Stimulated activated CD4-positive, alpha-beta T cell treated with anti-CD3 and anti-CD28 coated beads, Interleukin-4, amount 100 ng/mL, for 1 hour (primary cell): ENCODE measurements at regions not wholly inside any gene's neighbourhood (a gene's known extent, or its start where the extent isn't known, plus 50 kb on each side); places are given as distances from the start of the nearest gene placed in this dataset.
A peak's percentile ranks its signal among the peaks of the same experiment; 100 is the strongest.
"Not testable (repeated sequence)": the region's sequence is repeated elsewhere in the genome, so short reads cannot be mapped to it uniquely, and the experiment has no call there.

Experiments used
- DNase-seq: peaks from one replicate; pipeline ENCODE4 v3.0.0-alpha.2; 2020

DNA sequence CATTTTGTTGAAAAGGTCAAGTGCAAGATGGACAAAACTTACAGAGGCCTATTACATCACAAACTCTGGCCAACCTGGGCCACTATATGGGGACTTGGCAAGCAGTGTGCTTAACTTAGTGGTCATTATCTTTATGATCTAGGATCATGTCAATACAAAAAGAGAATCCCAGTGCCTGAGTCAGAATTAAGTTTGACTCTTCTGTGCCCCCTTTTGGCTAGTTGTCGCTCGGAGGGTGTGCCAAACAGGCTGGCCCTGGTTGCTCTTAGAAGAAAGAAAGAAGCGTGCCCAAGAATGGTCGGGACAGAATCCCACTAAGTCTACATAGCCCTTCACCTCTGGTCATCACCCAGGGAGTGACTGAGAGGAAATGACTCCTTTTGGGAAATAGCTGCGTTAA, 100.1 kb downstream of the EIF4E start:
- DNase-seq: peak; percentile 30

- DNase-seq: no peak
These were observed 101.3 kb downstream of the EIF4E start for GRCh38 chr4:98827661-98828060.

DNA sequence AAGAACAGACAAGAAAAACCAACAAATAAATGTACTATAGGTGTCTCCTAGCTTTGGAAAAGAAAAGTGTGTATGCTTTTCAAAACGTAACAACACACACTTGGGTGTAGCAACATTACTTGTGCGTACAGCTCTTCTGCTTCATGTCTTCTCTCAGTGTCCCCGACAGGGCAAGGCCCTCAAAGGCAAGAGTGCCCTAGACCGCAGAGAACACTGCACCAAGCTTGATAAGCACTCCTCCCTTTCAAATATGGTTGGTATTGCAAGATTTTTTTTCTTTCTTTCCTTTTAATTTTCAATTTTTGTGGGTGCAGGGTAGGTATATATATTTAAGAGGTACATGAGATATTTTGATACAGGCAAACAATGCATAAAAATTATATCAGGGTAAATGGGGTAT, 106.8 kb downstream of the EIF4E start:
- DNase-seq: no peak

DNA sequence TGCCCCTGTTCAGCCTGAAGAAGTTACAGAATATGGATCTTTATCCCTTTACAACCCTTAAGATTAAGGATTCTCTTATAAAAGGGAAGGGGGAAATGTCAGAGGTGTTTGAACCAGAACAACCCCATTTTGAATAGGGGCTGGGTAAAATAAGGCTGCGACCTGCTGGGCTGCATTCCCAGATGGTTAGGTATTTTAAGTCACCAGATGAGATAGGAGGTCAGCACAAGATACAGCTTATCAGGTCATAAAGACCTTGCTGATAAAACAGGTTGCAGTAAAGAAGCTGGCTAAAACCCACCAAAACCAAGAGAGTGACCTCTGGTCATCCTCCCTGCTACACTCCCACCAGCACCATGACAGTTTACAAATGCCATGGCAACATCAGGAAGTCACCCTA, 110.8 kb downstream of the EIF4E start:
- DNase-seq: not testable (repeated sequence)

DNA sequence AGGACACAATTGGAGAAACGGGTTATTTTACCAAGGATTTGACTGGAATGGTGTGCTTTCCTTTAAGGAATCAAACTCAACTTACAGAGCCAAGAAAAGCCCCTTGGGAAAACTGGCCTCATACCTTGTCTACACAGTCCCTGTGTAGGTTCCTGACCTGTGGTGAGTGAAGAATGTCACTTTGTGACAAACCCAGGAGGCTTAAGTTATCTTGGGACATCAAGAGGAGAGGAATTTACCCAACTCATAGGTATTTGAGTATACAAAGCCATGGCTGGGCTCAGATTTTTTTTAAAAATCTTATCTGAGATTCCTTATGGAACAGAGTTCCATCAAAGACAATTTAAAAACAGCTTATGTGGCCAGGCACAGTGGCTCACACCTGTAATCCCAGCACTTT, 112.1 kb downstream of the EIF4E start:
- DNase-seq: no peak

- DNase-seq: no peak
These were observed 112.5 kb downstream of the EIF4E start for GRCh38 chr4:98816386-98816785.

- no peak for DNase-seq
These were observed 124.5 kb downstream of the EIF4E start for GRCh38 chr4:98804403-98804802.

DNA sequence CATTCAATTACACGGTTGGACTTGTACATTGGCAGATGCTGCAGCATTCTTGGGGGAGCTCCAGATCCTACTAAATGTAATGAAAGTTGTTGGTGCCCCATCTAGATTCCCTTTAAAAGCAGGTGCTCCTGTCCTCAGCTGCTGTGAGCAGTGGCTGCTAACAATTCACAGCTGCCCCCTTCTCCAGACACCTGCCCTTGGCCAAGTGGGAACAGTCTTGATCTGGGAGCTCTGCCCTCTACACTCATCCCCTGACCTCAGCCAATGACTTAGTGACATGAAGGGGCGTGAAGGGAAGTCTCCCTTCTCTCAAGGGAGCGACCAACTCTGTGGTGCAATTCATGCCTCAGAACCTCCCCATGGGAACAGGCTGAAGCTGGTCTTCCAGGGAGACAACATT, 125.7 kb downstream of the EIF4E start:
- no peak for DNase-seq

DNA sequence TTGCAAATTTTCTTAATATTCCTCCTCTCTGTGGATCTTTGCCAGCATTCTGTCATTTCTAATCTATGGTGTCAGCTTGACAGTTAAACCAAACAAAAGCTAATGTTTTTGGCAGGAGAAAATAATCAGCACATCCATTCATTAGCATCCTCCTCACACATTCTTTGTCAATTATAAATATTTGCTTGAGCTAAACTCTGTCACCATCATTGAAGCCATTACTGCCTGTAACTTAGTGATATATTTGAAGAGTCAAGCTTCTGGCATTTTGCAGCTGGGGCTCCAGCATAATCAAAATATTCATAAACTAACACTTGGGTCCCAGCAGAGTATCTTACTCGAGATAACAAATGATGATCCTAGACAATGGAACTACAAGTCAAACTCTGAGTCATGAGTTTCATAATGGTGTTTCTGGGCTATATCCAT, 126.1 kb downstream of the EIF4E start:
- no peak for DNase-seq

- DNase-seq: no peak
These were observed 127.6 kb downstream of the EIF4E start for GRCh38 chr4:98801259-98801725.

DNA sequence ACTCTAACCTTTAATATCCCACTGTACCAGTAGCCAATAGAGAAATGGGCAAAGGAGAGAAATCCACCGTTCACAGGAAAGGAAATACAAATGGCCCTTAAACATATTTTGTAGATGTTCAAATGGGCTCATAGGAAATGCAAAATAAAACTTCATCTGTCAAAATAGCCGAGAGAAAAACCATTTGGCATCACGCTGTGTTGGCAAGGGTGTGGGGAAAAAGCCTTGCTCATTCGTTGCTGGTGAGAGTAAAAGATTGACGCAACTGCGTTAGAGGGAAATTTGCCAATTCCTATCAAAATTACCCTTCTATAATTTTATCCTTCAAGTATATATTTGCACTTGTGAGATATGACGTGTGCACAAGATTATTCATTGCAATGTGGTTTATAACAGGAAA, 131.9 kb downstream of the EIF4E start:
- no peak for DNase-seq

GRCh38 chr4:98794565-98795205, 134.2 kb downstream of the EIF4E start:
- peak; percentile 53 for DNase-seq

GRCh38 chr4:98793658-98794057, 135.2 kb upstream of the TSPAN5 start:
- no peak for DNase-seq

DNA sequence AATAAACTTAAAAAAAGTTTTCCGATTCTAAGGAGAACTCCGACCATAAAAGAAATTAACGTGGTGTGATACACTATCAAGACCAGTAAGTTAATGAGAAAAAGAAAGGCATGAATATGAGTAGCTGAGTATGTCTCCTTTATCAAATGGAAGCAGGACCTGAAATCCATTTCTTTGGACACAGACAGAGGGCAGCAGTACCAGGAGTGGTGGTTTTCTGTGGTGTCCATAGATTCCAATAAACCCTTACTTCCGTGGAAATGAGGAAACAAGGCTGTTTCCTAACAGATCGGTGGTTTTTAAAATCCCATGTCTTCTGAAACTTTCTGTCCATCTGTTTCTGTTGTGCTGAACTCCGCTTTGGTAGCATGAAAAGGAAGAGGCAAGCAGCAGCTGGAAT, 128.5 kb upstream of the TSPAN5 start:
- DNase-seq: no peak

- DNase-seq: no peak
These were observed 126.7 kb upstream of the TSPAN5 start for GRCh38 chr4:98784947-98785706.

DNA sequence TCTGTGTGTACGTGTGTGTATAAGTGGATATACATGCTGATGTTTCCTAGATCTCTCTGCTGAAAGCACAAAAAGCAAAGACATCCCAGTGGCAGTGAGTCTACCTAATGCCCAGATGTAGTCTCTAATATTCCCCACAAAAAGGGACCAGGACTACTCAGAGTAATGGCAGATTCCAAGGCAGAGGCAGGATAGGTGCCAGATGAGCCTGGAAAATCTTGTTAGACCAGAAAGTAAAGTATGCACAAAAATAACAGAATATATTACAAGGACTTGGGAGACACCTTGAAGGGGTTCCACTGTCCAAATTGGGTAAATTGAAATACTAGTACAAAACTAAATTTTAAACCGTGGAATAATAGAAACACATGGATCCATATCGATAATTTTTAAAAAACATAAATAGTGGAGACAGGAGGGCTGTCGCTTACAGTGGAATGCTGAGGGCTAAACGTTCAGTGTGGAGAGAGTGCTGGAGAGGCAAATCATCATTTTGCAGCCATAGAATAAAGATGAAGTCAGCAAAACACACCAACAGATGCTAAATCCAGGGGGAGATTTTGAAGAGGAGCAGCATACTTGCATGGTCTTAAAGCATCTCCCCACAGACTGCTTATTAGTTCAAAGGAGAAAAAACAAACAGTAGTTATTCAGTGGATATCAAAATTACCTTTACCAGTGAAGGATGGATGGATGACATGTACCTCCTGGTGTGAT, 123.4 kb upstream of the TSPAN5 start:
- no peak for DNase-seq

- DNase-seq: no peak
These were observed 122.5 kb upstream of the TSPAN5 start for GRCh38 chr4:98780926-98781325.

GRCh38 chr4:98779088-98779487, 120.7 kb upstream of the TSPAN5 start:
- no peak for DNase-seq

DNA sequence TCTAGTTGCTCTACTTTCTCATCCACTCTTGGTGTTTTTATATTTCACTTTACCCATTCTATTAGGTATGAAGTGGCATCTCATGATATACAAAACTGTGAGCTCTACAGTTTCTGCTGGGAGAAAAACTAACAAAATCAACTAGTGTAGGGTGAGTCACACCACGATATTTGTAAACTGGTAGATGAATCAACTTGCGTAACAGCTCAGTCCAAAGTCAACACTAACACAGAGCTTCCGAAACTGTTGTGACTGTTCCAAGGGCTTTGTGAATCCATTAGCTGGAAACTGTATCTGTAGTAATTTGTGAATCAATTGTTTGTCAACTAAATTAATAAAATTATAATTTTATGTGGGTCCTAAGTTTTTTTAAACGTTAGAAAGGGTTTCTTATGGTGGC, 119.8 kb upstream of the TSPAN5 start:
- DNase-seq: no peak

DNA sequence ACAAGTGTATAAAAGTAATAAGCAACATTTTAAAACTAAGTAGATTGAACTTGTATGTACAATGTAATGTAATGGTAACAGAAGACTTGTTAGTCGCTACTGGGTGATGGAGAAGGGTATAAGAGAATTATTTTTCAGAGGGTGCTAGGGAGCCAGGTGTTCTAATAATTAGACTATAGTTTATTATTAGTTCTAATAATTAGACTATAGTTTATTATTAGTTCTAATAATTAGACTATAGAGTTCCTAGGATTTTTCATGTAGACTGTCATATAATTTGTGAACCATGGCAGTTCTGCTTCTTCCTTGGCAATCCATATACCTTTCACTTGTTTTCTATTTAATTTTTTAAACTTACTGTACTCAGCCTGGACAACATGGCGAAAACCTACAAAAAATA, 117.3 kb upstream of the TSPAN5 start:
- no peak for DNase-seq

GRCh38 chr4:98773638-98774037, 115.2 kb upstream of the TSPAN5 start:
- no peak for DNase-seq

DNA sequence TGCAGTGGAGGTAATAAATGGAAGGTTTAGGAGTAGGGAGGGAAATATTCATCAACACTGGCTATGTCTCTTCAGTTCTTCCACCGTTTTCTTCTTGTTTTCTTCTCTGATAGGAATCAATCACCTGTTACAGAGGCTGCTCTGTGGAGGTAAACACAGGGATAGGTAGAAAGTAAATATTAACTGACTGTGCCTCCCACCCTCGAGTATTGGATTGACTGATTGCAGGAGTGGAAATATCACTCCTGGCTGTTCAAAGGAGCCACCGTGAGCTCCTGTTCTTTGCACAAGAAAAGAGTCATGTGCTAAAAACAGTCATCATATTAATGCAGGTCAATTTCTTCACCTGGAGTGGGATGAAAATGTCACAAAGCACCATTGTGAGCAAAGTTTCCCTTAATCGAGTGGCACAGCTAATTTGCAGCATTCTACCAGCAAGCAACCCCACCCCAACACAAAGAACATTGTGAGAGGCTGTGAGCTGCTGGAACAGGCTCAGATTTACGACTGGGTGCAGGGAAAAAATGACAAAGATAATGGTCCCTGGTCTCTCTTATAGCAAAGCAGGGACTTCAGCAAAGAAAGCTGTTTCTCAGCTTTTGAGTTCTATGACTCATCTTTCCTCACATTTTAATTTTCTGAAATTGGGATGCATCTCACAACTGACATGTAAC, 113.7 kb upstream of the TSPAN5 start:
- no peak for DNase-seq

GRCh38 chr4:98765771-98766170, 107.4 kb upstream of the TSPAN5 start:
- DNase-seq: no peak
